ENCODE measurements at regions not wholly inside any gene's neighbourhood (a gene's known extent, or its start where the extent isn't known, plus 50 kb on each side); places are given as distances from the start of the nearest gene placed in this dataset.

DNA sequence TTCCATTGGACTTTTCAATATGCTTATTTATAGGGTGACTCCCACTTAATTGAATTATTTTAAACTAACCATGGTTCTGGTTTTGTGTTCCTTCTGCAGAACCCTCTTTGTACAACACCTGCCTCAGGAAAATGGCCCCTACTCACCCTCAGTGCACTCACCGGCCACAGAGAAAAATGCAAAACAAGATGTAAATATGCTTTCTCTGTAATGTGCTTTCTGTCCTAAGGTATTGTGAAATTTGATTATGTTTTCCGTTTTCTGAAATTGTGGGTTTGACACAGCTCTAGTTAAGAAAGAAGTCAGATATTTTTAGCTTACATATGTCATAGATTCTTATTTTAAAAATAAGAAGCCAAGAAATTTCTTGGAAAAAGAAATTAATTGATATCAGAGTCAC lies 357.7 kb upstream of the SMIM21 start:
- DNase-seq = no peak
- CTCF ChIA-PET = no interaction called here
- H3K4me3 Mint-ChIP-seq = no peak overlapping the region
- H3K9me3 Mint-ChIP-seq = no peaks in the 10 kb centered on the region
- H3K27ac Mint-ChIP-seq = no peak overlapping the region
- intact Hi-C loops (cut with micrococcal nuclease) = no loop called here
- H3K4me1 Mint-ChIP-seq (ENCODE audit: low read depth) = no peaks in the 10 kb centered on the region
- H3K36me3 Mint-ChIP-seq (ENCODE audit: low read depth) = no peaks in the 10 kb centered on the region
- H3K27me3 Mint-ChIP-seq (ENCODE audit: low read depth) = peaks cover 19% of the 10 kb centered on the region

DNA sequence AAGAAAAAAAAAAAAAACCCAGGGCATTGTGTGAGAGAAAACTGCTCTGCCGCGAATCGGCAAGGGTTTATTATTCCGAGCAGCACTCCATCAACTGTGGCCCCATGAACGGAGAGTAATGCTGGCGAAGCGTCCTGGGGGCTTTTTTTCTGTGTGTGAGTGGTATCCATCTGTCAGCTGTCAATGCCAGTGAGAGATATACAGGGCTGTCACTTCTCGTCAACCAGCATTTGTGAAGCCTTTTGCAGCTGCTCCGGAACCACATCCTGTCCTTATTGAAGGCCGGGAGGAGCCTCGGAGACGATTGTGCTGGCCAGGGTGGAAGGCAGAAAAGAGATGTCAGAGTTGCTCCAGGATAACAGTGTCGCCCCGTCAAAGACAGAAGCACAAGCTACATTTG lies 356.9 kb upstream of the SMIM21 start:
- CTCF ChIA-PET = interaction anchor here (0.6 kb wide), 1 partner anchor 189 kb away, joined by 3 read pairs; no protein-coding TSS in a partner anchor
- Mint-ChIP-seq H3K27me3 (ENCODE audit: low read depth) (peaks cover 20% of the 10 kb centered on the region), H3K27ac (no peak overlapping the region), H3K4me1 (ENCODE audit: low read depth) (no peaks in the 10 kb centered on the region), H3K9me3 (no peaks in the 10 kb centered on the region), H3K4me3 (no peak overlapping the region), H3K36me3 (ENCODE audit: low read depth) (no peaks in the 10 kb centered on the region)
- intact Hi-C loops (cut with micrococcal nuclease) = no loop called here
- no peak for DNase-seq

DNA sequence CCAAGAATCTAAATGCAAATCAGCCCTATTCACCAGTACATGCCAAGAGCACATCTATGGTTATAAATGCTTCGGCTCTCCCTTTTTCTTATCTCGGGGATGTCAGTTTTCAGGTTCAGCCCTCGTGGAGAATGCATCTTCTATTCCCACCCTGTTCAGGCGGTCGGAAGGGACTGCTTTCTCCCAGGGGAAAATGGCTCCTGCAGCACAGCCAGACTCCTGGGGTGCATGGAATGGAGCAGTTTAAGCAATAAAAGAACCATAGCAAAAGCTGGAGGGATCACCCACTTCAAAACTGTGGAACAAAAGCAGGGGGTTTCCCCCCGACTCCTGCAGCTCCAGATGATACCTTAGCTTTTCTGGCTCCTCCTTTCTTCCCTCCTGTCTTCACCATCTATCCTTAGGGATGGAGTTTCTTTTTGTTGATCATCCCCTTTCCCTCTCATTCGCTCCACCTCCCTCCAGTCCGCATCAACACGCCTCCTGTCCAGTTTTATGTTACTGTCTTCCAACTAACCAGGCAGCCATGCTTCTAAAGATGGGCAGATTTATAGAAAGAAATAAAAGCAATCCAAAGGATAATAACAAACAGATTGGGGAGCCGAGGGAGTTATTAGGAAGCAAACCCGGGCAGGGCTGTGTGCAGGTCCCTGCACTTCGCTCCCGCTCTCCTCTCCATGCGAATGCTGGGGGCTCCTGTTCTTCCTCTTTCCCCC lies 356.2 kb upstream of the SMIM21 start:
- H3K4me1 Mint-ChIP-seq (ENCODE audit: low read depth) = no peaks in the 10 kb centered on the region
- no peaks in the 10 kb centered on the region for H3K9me3 Mint-ChIP-seq
- H3K27ac Mint-ChIP-seq = no peak overlapping the region
- H3K36me3 Mint-ChIP-seq (ENCODE audit: low read depth) = no peaks in the 10 kb centered on the region
- no peak overlapping the region for H3K4me3 Mint-ChIP-seq
- H3K27me3 Mint-ChIP-seq (ENCODE audit: low read depth) = peaks cover 20% of the 10 kb centered on the region
- no peak for DNase-seq
- CTCF ChIA-PET = no interaction called here
- intact Hi-C loops (cut with micrococcal nuclease) = no loop called here

DNA sequence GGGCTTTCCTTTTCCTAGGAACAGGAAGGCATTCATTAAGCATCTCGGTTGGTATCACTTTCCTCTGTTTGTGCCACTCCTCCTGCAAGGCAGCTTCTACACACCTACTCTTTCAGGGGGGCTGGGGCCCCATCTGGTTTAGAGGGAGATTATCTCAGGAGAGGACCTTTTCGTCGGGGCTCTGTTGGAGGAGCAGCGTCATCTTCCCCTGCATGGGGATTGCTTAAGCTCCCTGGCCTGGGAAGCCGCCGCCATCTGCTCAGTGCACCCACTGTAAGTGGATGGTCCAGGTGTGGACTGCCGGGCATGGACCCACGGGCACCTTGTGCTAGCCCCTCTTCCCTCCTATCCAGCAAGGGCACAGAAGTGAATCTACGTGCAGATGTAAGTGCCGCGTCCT lies 355.3 kb upstream of the SMIM21 start:
- Mint-ChIP-seq H3K27ac (no peak overlapping the region), H3K36me3 (ENCODE audit: low read depth) (no peaks in the 10 kb centered on the region), H3K27me3 (ENCODE audit: low read depth) (peaks cover 19% of the 10 kb centered on the region), H3K9me3 (no peaks in the 10 kb centered on the region), H3K4me3 (no peak overlapping the region), H3K4me1 (ENCODE audit: low read depth) (no peaks in the 10 kb centered on the region)
- CTCF ChIA-PET = no interaction called here
- no peak for DNase-seq
- intact Hi-C loops (cut with micrococcal nuclease) = no loop called here

DNA sequence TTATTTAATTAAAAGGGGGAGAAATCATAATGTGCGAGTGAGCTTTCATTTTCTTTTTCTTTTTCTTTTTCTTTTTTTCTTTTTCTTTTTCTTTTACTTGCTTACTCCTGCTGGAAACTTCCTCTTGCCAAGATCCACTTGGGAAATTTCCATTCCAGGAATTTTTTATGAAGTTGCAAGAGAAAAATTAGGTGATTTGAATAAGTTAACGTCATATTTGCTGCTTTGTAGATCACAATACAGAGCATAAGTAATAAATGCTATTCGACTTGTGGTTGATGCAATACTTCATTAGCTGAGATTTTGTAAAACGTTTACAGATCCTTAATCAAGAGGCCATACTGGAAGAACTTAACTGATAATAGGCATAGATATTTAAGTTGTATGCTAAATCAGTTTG lies 354.7 kb upstream of the SMIM21 start:
- intact Hi-C loops (cut with micrococcal nuclease) = no loop called here
- no peak for DNase-seq
- Mint-ChIP-seq H3K36me3 (ENCODE audit: low read depth) (no peaks in the 10 kb centered on the region), H3K4me1 (ENCODE audit: low read depth) (no peaks in the 10 kb centered on the region), H3K27me3 (ENCODE audit: low read depth) (peaks cover 22% of the 10 kb centered on the region), H3K27ac (no peak overlapping the region), H3K4me3 (no peak overlapping the region), H3K9me3 (no peaks in the 10 kb centered on the region)
- CTCF ChIA-PET = no interaction called here

DNA sequence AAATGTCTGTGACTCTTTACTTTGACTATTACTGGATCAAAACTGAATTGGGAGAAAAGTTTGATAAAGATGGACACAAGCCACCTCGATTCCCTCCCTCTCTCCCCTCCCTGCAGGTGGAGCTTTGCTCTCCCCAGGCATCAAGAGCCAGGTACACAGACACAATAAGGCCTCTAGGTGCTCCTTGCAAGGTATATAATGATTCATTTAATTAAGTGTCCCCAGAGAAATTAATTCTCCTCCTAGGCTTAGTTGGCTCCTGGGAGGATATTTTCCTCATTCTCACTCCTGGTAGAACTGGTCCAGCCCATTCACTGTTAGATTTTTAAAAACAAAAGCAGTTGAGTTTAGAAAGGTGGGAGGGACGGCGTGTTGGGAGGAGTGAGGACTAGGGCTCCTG lies 352.4 kb upstream of the SMIM21 start:
- CTCF ChIA-PET = no interaction called here
- no peaks in the 10 kb centered on the region for H3K4me1 Mint-ChIP-seq (ENCODE audit: low read depth)
- peaks cover 22% of the 10 kb centered on the region for H3K27me3 Mint-ChIP-seq (ENCODE audit: low read depth)
- H3K4me3 Mint-ChIP-seq = no peak overlapping the region
- no peak overlapping the region for H3K27ac Mint-ChIP-seq
- no peaks in the 10 kb centered on the region for H3K36me3 Mint-ChIP-seq (ENCODE audit: low read depth)
- intact Hi-C loops (cut with micrococcal nuclease) = no loop called here
- no peak for DNase-seq
- H3K9me3 Mint-ChIP-seq = no peaks in the 10 kb centered on the region

DNA sequence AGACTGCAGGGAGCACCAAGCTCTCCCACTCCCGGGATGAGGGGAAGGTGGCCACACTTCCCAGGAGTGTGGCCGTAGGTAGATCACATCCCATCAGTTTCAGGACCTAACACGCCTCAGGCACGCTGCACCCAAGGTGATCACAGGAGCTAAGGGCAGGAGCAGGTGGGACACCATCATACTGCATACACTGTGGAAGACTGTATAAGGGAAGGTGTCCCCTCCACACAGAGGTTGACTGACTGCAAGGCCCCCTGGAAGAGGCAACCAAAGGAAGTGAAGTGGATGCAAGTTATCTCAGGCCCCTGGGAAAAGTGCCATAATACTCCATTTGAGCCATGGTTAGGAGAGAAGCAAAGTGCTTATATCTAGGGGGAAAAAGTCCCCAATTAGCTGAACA lies 351.9 kb upstream of the SMIM21 start:
- Mint-ChIP-seq H3K4me3 (no peak overlapping the region), H3K36me3 (ENCODE audit: low read depth) (no peaks in the 10 kb centered on the region), H3K9me3 (no peaks in the 10 kb centered on the region), H3K4me1 (ENCODE audit: low read depth) (no peaks in the 10 kb centered on the region), H3K27ac (no peak overlapping the region), H3K27me3 (ENCODE audit: low read depth) (peaks cover 19% of the 10 kb centered on the region)
- intact Hi-C loops (cut with micrococcal nuclease) = no loop called here
- DNase-seq = no peak
- CTCF ChIA-PET = no interaction called here

DNA sequence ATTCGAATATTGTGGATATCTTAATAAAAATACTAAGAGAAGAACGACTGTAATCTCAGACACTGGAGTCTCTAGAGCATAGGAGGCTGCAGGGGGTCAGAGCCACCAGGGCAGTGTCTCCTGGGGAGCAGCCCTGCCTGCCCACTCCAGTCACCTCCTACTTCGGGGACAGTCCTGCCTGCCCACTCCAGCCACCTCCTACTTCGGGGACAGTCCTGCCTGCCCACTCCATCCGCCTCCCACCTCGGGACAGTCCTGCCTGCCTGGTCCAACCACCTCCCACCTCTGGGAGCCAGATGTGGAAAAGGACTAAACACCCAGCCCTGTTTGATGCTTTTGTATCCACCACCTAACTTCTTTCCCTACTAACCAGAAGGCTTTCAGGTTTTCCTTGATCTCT lies 350.1 kb upstream of the SMIM21 start:
- Mint-ChIP-seq H3K36me3 (ENCODE audit: low read depth) (no peaks in the 10 kb centered on the region), H3K4me3 (no peak overlapping the region), H3K9me3 (no peaks in the 10 kb centered on the region), H3K27ac (no peak overlapping the region), H3K27me3 (ENCODE audit: low read depth) (peaks cover 18% of the 10 kb centered on the region), H3K4me1 (ENCODE audit: low read depth) (no peaks in the 10 kb centered on the region)
- CTCF ChIA-PET = no interaction called here
- DNase-seq = no peak
- intact Hi-C loops (cut with micrococcal nuclease) = no loop called here

DNA sequence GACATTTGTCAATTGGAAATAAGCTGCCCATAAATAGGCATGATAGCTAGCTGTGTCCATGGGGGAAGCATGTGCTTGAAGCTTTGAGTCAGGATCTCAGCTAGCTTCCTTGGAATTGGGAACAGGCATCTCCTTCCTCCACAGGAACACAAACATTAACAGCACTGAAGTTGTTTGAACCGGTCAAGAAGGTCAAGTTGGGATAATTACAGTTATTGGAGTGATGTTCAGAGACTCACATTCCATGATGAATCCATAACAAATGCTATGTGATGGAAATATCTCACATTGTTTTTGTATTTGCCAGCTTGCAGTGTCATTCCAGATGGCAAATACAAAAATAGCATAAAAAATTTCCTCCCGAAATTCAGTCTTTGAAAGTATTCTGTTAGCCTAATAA lies 347.6 kb upstream of the SMIM21 start:
- no peaks in the 10 kb centered on the region for H3K9me3 Mint-ChIP-seq
- no peaks in the 10 kb centered on the region for H3K4me1 Mint-ChIP-seq (ENCODE audit: low read depth)
- intact Hi-C loops (cut with micrococcal nuclease) = no loop called here
- DNase-seq = no peak
- no peaks in the 10 kb centered on the region for H3K36me3 Mint-ChIP-seq (ENCODE audit: low read depth)
- peaks cover 14% of the 10 kb centered on the region for H3K27me3 Mint-ChIP-seq (ENCODE audit: low read depth)
- CTCF ChIA-PET = no interaction called here
- H3K4me3 Mint-ChIP-seq = no peak overlapping the region
- H3K27ac Mint-ChIP-seq = no peak overlapping the region

DNA sequence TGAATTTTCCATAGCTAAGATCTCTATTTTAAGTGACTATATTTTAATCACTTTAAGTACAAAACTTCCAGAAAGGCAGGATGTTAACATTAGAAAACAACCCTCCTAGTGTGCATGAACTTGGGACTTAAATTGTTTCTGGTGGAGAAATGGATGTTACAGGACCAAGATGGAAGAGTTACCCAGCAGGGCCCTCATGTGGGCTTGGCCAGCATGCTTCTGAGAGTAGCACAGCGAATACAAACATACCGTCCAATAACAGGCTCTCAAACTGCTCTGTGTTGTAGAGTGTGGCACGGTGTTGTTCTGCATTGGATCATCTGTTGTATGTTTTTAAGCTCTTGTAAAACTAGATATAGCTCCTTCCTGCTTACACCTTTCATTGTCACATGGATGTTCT lies 346.1 kb upstream of the SMIM21 start:
- intact Hi-C loops (cut with micrococcal nuclease) = no loop called here
- Mint-ChIP-seq H3K36me3 (ENCODE audit: low read depth) (no peaks in the 10 kb centered on the region), H3K9me3 (no peaks in the 10 kb centered on the region), H3K27ac (no peak overlapping the region), H3K27me3 (ENCODE audit: low read depth) (peaks cover 14% of the 10 kb centered on the region), H3K4me1 (ENCODE audit: low read depth) (no peaks in the 10 kb centered on the region), H3K4me3 (no peak overlapping the region)
- CTCF ChIA-PET = interaction anchor here (0.7 kb wide), 1 partner anchor 59 kb away, joined by 3 read pairs; no protein-coding TSS in a partner anchor
- no peak for DNase-seq

DNA sequence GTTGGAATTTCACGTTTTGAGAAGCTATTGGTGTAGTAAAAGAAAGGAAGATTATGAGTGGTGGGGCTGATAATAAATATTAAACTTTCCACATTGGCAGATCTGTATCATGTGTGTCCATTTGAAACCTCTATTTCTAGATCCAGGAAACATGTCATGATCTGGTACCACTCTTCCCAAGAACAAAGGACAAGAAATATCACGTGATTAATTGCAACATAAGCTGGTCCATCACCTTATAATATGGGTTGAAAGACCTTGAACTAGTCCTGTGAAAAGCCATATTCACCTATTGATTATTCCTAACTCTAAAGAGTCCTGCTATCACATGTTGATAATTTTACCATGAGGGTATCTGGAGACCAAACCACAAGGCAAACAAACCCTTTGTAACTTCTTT lies 335.3 kb upstream of the SMIM21 start:
- H3K27ac Mint-ChIP-seq = no peak overlapping the region
- no peak for DNase-seq
- CTCF ChIA-PET = no interaction called here
- no peak overlapping the region for H3K4me3 Mint-ChIP-seq
- intact Hi-C loops (cut with micrococcal nuclease) = no loop called here
- H3K9me3 Mint-ChIP-seq = peaks cover 2% of the 10 kb centered on the region
- no peaks in the 10 kb centered on the region for H3K4me1 Mint-ChIP-seq (ENCODE audit: low read depth)
- peaks cover 13% of the 10 kb centered on the region for H3K27me3 Mint-ChIP-seq (ENCODE audit: low read depth)
- no peaks in the 10 kb centered on the region for H3K36me3 Mint-ChIP-seq (ENCODE audit: low read depth)

DNA sequence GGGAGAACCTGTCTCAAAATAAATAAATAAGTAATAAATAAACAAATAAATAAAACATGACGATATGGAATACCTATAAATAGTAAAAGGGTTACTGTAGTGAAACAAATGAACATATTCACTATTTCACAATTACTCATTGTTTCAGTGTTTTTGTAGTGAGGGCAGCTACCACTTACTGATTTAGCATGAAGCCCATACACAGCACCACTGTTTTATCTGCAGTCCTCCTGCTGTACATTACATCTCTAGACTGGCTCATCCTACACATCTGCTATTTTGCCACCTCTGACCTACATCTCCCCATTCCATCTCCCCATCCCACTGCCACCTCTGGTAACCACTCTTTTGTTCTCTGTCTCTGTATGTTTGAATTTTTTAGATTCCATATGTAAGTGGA lies 332.7 kb upstream of the SMIM21 start:
- Mint-ChIP-seq H3K9me3 (peaks cover 2% of the 10 kb centered on the region), H3K4me1 (ENCODE audit: low read depth) (no peaks in the 10 kb centered on the region), H3K27me3 (ENCODE audit: low read depth) (peaks cover 15% of the 10 kb centered on the region), H3K36me3 (ENCODE audit: low read depth) (no peaks in the 10 kb centered on the region), H3K27ac (no peak overlapping the region), H3K4me3 (no peak overlapping the region)
- intact Hi-C loops (cut with micrococcal nuclease) = no loop called here
- DNase-seq = no peak
- CTCF ChIA-PET = no interaction called here

DNA sequence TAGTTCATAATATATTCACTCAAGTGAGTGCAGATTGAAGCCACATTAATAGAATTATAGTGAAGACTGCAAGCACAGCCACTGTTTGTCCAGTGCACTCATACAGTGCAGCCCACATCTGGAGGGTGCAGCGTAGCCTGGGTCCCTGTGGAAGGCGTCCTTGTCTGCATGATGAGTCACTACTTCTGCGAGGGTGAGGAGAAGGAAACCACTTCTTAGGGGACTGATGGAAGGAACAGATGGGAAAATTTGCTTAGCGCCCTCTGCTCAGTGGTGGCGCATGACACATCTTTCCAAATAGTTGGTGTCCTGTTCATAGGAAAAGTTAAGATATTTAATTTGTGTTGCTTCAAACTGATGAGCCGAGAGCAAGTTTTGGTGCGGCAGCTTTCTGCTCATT lies 330.4 kb upstream of the SMIM21 start:
- Mint-ChIP-seq H3K9me3 (peaks cover 2% of the 10 kb centered on the region), H3K4me3 (no peak overlapping the region), H3K27me3 (ENCODE audit: low read depth) (peaks cover 17% of the 10 kb centered on the region), H3K27ac (no peak overlapping the region), H3K4me1 (ENCODE audit: low read depth) (no peaks in the 10 kb centered on the region), H3K36me3 (ENCODE audit: low read depth) (no peaks in the 10 kb centered on the region)
- intact Hi-C loops (cut with micrococcal nuclease) = no loop called here
- no peak for DNase-seq
- CTCF ChIA-PET = no interaction called here

DNA sequence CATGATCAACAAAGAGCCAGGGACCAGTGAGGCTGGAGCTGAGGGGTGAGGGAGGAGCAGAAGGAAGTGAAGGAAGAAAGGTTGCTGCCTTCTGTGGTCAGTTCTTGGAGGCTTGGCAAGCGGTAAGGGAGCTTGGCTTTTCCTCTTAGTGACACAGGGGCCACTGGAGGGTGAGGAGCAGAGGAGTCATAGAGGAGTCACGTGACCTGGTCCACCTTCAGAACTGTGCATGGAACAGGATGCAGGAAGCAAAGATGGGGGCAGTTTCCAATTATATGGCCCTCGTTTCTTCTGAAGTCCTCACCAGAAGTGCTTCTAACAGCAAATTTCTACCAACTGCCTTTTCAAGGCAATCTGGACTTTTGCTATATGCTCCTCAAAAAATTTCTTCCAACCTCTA lies 326.9 kb upstream of the SMIM21 start:
- intact Hi-C loops (cut with micrococcal nuclease) = no loop called here
- Mint-ChIP-seq H3K36me3 (ENCODE audit: low read depth) (no peaks in the 10 kb centered on the region), H3K9me3 (no peaks in the 10 kb centered on the region), H3K4me3 (no peak overlapping the region), H3K4me1 (ENCODE audit: low read depth) (no peaks in the 10 kb centered on the region), H3K27me3 (ENCODE audit: low read depth) (peaks cover 19% of the 10 kb centered on the region), H3K27ac (no peak overlapping the region)
- no peak for DNase-seq
- CTCF ChIA-PET = no interaction called here

All from activated naive CD4-positive, alpha-beta T cell treated with anti-CD3 and anti-CD28 coated beads for 36 hours (primary cell).